GM12875 (cell line): ENCODE measurements at regions not wholly inside any gene's neighbourhood (a gene's known extent, or its start where the extent isn't known, plus 50 kb on each side); places are given as distances from the start of the nearest gene placed in this dataset.

ENCODE experiments used
- H3K4me3 ChIP-seq: one replicate; pipeline ENCODE4 v1.5.1; 2011; ENCODE audit warnings: low read depth, low read length, control low read depth
- CTCF ChIP-seq: IDR thresholded peaks from 2 replicates; pipeline ENCODE4 v1.5.1; 2011; ENCODE audit warnings: low read depth, mild to moderate bottlenecking, control low read depth, inconsistent platforms, low read length, moderate library complexity, borderline replicate concordance; ENCODE audit not compliant: insufficient read depth

- TF ChIP-seq CTCF, result no peak
- H3K4me3 ChIP-seq, result no peak overlapping the region
Observed at GRCh38 chr3:164060923-164061322, 1017.4 kb downstream of the SI start.

- no peak overlapping the region for H3K4me3 ChIP-seq
- TF ChIP-seq CTCF, result no peak
Observed at GRCh38 chr3:164049847-164050246, 1028.4 kb downstream of the SI start.

- H3K4me3 ChIP-seq, result no peak overlapping the region
- no peak for TF ChIP-seq CTCF
Observed at GRCh38 chr3:164048451-164048850, 1029.8 kb downstream of the SI start.

GRCh38 chr3:164040991-164041390 lies 1037.3 kb downstream of the SI start:
- no peak overlapping the region for H3K4me3 ChIP-seq

GRCh38 chr3:164030194-164030593 lies 1048.1 kb downstream of the SI start:
- no peak for TF ChIP-seq CTCF
- H3K4me3 ChIP-seq, result no peak overlapping the region

More at GRCh38 chr3:164040991-164041390, 1037.3 kb downstream of the SI start:
- TF ChIP-seq CTCF, result no peak

GRCh38 chr3:164024786-164025185 lies 1053.5 kb downstream of the SI start:
- TF ChIP-seq CTCF, result no peak
- H3K4me3 ChIP-seq, result no peak overlapping the region

- TF ChIP-seq CTCF, result no peak
- H3K4me3 ChIP-seq, result no peak overlapping the region
Observed at GRCh38 chr3:164023480-164023879, 1054.8 kb downstream of the SI start.
